Omental fat pad (tissue), 3 donors: ENCODE measurements at regions not wholly inside any gene's neighbourhood (a gene's known extent, or its start where the extent isn't known, plus 50 kb on each side); places are given as distances from the start of the nearest gene placed in this dataset.

Experiments used
- ATAC-seq: fragments of 150-250 bp; one replicate; pipeline ENCODE4 v1.9.1; 2016; ENCODE audit warnings: mild to moderate bottlenecking, moderate library complexity; ENCODE audit not compliant: low FRiP score
- DNase-seq: peaks from one replicate; pipeline ENCODE4 v3.0.0-alpha.2; 2019; ENCODE audit warnings: low spot score
- CTCF ChIP-seq, 3 donors: fragments of 450-650 bp; IDR thresholded peaks; one replicate each; pipeline ENCODE4 v1.5.1; 2016 to 2017; ENCODE audit warnings: antibody characterized with exemption in 3 of 3, mild to moderate bottlenecking in 3 of 3, moderate library complexity in 2 of 3

GRCh38 chr3:194931347-194931746 lies 245.7 kb downstream of the FAM43A start:
- DNase-seq (no peak), ATAC-seq (no peak)
- TF ChIP-seq CTCF (IDR thresholded peaks at IDR 0.05) = no peak

- no peak for DNase-seq
- ATAC-seq = no peak
- TF ChIP-seq CTCF (IDR thresholded peaks at IDR 0.05) = no peak
These were observed 246.2 kb downstream of the FAM43A start for GRCh38 chr3:194931865-194932264.

- ATAC-seq (no peak), DNase-seq (no peak)
- no peak for TF ChIP-seq CTCF (IDR thresholded peaks at IDR 0.05)
These were observed 247.8 kb downstream of the FAM43A start for GRCh38 chr3:194933465-194933864.

- no peak for TF ChIP-seq CTCF (IDR thresholded peaks at IDR 0.05)
- ATAC-seq (no peak), DNase-seq (no peak)
These were observed 249.4 kb downstream of the FAM43A start for GRCh38 chr3:194935061-194935460.

GRCh38 chr3:194935632-194936470 lies 250.2 kb downstream of the FAM43A start:
- no peak for TF ChIP-seq CTCF (IDR thresholded peaks at IDR 0.05)
- ATAC-seq (no peak), DNase-seq (no peak)

- no peak for DNase-seq
- TF ChIP-seq CTCF (IDR thresholded peaks at IDR 0.05) = no peak
- no peak for ATAC-seq
These were observed 251.0 kb downstream of the FAM43A start for GRCh38 chr3:194936659-194937058.

GRCh38 chr3:194937144-194937543 lies 251.5 kb downstream of the FAM43A start:
- DNase-seq (no peak), ATAC-seq (no peak)
- TF ChIP-seq CTCF (IDR thresholded peaks at IDR 0.05) = no peak
